Astrocyte of the spinal cord (primary cell): ENCODE measurements at regions not wholly inside any gene's neighbourhood (a gene's known extent, or its start where the extent isn't known, plus 50 kb on each side); places are given as distances from the start of the nearest gene placed in this dataset.
"Not testable (repeated sequence)": the region's sequence is repeated elsewhere in the genome, so short reads cannot be mapped to it uniquely, and the experiment has no call there.

ENCODE experiments used
- DNase-seq: peaks from one replicate; pipeline ENCODE4 v3.0.0; 2011; ENCODE audit warnings: low read depth, low spot score
- H3K4me3 ChIP-seq: 2 replicates; pipeline ENCODE4 v1.5.1; 2011; ENCODE audit warnings: low read depth, mild to moderate bottlenecking, low read length, moderate library complexity
- in situ Hi-C: cut with HindIII; loops from 2 replicates; pipeline ENCODE4 v1.10.0; 2017; ENCODE audit warnings: low sequenced_read_pairs
- TF ChIP-seq, protein P1 (sequence below): IDR thresholded peaks from 2 replicates; pipeline ENCODE4 v1.5.1; 2012; ENCODE audit warnings: low read depth, mild to moderate bottlenecking, low read length, inconsistent platforms

DNA sequence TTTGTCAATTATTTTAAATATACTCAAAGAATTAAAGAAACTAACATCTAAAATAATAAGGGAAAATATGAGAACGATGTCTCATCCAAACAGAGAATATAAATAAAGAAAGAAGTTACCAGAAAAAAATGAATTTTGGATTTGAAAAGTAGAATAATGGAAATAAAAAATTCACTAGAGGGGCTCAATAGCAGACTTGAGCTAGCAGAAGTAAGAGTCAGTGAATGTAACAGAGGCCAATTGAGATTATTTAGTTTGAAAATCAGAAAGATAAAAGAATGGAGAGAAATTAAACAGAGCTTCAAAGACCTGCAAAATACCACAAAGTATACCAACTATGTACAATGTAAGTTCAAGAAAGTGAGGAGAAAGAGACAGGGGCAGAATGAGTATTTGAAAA, 333.6 kb downstream of the GPD2 start:
- in situ Hi-C loops: no loop called here
- H3K4me3 ChIP-seq: no peak overlapping the region
- TF ChIP-seq, protein P1, sequence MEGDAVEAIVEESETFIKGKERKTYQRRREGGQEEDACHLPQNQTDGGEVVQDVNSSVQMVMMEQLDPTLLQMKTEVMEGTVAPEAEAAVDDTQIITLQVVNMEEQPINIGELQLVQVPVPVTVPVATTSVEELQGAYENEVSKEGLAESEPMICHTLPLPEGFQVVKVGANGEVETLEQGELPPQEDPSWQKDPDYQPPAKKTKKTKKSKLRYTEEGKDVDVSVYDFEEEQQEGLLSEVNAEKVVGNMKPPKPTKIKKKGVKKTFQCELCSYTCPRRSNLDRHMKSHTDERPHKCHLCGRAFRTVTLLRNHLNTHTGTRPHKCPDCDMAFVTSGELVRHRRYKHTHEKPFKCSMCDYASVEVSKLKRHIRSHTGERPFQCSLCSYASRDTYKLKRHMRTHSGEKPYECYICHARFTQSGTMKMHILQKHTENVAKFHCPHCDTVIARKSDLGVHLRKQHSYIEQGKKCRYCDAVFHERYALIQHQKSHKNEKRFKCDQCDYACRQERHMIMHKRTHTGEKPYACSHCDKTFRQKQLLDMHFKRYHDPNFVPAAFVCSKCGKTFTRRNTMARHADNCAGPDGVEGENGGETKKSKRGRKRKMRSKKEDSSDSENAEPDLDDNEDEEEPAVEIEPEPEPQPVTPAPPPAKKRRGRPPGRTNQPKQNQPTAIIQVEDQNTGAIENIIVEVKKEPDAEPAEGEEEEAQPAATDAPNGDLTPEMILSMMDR: no peak
- DNase-seq: no peak

DNA sequence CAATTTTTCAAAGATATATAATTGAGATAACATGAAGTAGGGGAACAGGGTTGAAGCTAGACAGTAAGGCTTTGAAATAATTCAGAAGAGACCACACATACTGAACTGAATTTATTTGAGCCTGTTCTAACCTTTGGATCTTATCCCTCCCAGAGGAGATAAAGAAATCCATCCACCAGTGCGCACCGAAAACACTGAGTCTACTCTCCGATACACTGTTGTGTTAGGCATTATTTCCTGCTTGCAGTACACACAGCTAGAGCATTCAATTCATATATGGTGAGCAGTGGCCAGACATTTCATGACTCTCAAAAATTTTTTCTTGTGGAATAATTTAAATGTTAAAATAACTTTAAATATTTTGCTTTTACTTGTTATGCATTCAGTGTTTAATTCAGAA, 342.7 kb downstream of the GPD2 start:
- TF ChIP-seq, protein P1: no peak
- H3K4me3 ChIP-seq: no peak overlapping the region
- DNase-seq: no peak
- in situ Hi-C loops: no loop called here

DNA sequence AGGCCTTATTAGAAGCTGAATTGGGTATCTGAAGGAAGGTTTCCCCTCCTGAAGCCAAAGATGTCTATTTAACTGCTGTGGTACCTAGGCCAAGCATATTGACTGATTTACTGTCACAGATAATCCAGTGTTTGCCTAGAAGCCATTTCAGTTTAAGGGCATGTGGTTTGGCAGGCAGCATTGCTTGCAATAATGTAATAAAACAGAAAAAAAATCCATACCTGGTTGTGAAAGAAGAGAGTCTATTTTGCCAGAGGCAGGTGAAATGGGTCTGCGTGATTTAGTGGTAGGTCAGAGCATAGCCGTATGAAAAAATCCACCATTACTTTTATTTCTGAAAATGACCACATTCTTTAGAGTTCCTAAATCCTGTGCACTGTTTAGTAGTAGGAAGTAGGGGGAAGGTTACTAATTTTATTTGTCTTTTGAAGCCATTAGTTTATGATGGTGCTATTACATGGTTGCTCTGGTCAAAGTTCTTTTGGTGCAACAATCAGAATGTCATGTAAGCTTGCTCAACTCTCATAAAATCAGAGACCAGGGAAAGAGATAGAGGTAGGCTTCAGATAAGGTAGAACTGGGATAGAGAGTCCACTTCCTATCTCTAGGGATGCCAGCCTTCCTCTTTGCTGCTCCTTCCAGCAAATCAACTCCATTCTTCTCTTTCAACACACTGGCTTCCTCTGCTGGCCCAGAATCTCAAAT, 343.4 kb downstream of the GPD2 start:
- in situ Hi-C loops: no loop called here
- TF ChIP-seq, protein P1: no peak
- H3K4me3 ChIP-seq: no peak overlapping the region
- no peak for DNase-seq

DNA sequence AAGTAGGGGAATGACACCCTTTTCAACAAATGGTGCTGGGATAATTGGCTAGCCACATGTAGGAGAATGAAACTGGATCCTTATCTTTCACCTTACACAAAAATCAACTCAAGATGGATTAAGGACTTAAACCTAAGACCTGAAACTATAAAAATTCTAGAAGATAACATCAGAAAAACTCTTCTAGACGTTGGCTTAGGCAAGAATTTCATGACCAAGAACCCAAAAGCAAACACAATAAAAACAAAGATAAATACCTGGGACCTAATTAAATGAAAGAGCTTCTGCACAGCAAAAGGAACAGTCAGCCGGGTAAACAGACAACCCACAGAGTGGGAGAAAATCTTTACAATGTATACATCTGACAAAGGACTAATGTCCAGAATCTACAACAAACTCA, 345.5 kb downstream of the GPD2 start:
- H3K4me3 ChIP-seq, in situ Hi-C loops, DNase-seq: not testable (repeated sequence)

DNA sequence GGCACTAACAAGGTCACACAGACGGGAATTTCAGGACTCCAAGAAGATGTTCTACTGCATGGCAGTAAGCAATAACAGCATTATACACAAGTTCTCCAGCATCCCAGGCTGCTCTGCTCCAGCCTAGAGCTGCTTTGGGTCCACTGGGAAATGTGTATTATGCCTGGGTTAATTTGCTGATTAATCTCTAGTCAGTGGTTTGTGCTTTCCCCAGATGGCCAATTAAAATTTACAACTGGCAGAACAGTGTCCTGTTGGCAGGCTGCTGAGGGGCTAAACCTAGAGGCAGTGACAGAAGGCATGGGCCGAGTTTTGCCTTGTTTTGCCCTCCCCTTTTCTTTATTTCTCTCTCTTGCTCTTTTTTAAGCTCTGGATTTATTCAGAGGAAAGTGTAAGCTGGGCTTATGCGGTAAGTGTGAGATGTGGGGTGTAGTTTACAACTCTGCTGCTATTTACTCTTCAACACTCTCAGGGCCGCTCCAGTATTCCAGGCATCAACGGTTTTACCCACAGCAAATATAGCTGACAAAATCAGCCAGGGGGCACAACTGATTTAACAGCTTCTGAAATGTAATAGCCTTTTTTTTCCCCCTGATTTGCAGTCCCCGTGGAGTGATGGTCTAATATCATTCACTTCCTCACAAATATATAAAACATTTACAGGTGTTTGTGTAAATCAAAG, 348.0 kb downstream of the GPD2 start:
- DNase-seq: no peak

DNA sequence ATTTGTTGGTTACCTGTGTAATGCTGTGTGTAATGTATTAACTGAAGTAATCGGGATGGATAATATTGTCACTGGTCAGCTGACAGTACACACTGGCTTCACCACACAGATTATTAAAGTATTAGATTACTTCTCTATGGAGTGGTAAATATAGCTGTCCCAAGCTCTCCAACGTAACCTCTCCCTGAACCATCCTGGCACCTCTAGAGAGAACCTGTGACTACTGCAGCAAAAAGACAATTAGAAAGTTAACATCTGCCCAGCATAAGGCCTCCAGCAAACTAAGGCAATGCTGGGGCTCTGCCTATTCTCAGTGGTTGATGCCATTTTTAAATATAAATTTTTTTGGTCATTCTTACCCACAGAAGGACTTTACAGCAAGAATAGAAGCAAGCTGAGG, 351.3 kb downstream of the GPD2 start:
- TF ChIP-seq, protein P1: no peak
- no peak overlapping the region for H3K4me3 ChIP-seq
- in situ Hi-C loops: no loop called here
- no peak for DNase-seq

More for the DNA sequence above, 348.0 kb downstream of the GPD2 start:
- in situ Hi-C loops: no loop called here
- no peak overlapping the region for H3K4me3 ChIP-seq
- TF ChIP-seq, protein P1: no peak

DNA sequence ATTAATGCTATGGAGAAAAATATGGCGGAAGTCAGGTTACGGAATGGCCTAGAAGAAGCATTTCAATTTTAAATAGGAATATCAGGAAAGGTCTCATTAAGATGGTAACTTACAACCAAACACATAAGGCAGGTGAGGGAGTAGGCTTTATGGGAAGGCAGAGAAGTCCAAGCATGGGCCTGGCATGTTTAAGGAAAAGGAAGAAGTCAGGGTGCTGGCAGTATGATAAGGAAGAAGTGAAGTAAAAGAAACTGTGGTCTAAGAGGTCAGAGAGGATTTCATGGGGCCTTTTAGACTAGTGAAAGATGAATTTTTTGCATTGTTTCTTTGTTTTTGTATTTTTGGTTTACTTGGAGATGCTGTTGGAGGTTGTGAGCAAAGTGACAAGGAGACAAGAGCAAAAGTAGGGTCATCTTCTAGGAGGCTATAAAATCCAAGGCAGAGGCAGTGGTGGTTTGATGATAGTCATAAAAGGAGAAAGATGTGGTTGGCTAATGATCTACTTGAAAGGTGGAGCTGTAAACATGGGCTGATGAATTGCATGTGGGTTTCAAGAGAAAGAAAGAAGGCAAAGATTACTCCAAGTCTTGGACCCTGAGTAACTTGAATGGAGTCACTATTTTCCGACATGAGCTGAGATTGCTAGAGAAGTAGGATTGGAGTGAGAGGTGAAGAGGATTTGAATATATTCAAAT, 354.3 kb downstream of the GPD2 start:
- DNase-seq: no peak
- TF ChIP-seq, protein P1: no peak
- in situ Hi-C loops: no loop called here
- H3K4me3 ChIP-seq: no peak overlapping the region
